ENCODE measurements at regions not wholly inside any gene's neighbourhood (a gene's known extent, or its start where the extent isn't known, plus 50 kb on each side); places are given as distances from the start of the nearest gene placed in this dataset.
A peak's percentile ranks its signal among the peaks of the same experiment; 100 is the strongest.
"Not testable (repeated sequence)": the region's sequence is repeated elsewhere in the genome, so short reads cannot be mapped to it uniquely, and the experiment has no call there.

DNA sequence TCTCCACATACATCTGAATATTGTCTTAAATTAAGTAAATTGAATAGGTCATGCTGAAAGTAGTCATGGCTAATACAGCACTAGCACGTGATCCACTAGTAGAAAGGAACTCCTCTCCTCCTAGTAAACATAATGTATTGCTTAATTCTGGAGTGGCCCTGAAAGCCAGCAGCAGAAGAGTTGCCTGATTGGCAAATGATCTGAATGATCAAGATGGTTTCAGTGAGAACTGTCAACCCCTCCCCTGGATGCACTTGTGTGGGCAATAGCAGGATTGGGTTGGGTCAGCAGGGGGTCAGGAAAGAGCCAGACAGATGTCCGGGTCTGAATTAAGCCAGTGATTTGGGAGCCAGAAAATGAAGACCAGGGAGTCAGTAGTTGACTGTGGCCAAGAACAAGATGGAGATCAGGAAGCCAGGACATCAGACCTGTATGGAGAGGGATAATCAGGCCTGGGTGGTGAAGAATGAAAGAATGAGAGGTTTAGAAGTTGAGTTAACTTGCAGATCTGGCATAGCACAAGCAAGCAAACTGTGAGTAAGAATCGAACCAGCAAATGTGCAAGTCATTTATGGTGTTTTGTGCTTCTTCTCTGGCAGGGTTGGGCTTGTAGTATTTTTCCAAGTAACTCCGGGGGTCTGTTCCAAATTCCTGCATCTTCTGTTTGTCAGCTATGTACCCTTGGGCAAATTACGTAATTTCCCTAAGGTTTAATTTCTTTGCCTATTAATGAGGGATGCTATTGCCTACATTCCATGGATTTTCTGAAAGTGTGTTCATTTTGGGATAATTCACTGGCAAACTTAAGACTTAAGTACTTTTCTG lies 304.9 kb downstream of the CD109 start:
- peak; percentile 67 for DNase-seq (ENCODE audit: low read depth)
- H3K4me3 ChIP-seq (ENCODE audit: low read length) = no peak overlapping the region
- TF ChIP-seq, protein P1, sequence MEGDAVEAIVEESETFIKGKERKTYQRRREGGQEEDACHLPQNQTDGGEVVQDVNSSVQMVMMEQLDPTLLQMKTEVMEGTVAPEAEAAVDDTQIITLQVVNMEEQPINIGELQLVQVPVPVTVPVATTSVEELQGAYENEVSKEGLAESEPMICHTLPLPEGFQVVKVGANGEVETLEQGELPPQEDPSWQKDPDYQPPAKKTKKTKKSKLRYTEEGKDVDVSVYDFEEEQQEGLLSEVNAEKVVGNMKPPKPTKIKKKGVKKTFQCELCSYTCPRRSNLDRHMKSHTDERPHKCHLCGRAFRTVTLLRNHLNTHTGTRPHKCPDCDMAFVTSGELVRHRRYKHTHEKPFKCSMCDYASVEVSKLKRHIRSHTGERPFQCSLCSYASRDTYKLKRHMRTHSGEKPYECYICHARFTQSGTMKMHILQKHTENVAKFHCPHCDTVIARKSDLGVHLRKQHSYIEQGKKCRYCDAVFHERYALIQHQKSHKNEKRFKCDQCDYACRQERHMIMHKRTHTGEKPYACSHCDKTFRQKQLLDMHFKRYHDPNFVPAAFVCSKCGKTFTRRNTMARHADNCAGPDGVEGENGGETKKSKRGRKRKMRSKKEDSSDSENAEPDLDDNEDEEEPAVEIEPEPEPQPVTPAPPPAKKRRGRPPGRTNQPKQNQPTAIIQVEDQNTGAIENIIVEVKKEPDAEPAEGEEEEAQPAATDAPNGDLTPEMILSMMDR (conservative IDR thresholded peaks at IDR 0.05; ENCODE audit: low read length) = no peak

- DNase-seq (ENCODE audit: low read depth); H3K4me3 ChIP-seq (ENCODE audit: low read length): not testable (repeated sequence)
These were observed 294.7 kb downstream of the CD109 start for GRCh38 chr6:73990609-73991238.

GRCh38 chr6:73989428-73989827 lies 293.4 kb downstream of the CD109 start:
- H3K4me3 ChIP-seq (ENCODE audit: low read length) = no peak overlapping the region
- no peak for DNase-seq (ENCODE audit: low read depth)
- TF ChIP-seq, protein P1 (conservative IDR thresholded peaks at IDR 0.05; ENCODE audit: low read length) = no peak

DNA sequence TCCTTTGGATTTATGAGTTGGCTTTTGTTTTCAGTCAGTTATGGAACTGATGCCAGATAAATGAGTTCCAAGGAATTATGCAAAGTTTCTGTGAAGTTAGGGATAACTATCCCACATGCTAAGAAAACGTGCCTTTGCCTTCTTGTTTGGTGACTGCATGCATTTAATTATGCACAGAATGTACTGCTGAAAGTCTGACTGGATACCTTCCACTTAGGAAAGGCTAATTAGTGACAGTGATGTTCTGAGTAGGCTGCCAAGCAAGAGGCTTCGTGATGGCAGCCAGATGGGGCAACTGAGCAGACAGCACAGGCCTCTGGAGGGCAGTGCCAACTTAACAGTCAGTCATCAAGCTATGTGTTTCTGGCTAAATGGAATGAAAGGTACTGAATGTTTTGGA lies 289.9 kb downstream of the CD109 start:
- DNase-seq (ENCODE audit: low read depth) = peak; percentile 100
- TF ChIP-seq, protein P1 (conservative IDR thresholded peaks at IDR 0.05; ENCODE audit: low read length) = peak; percentile 60
- no peak overlapping the region for H3K4me3 ChIP-seq (ENCODE audit: low read length)

- peak; percentile 95 for DNase-seq (ENCODE audit: low read depth)
- TF ChIP-seq, protein P1 (conservative IDR thresholded peaks at IDR 0.05; ENCODE audit: low read length) = no peak
- no peak overlapping the region for H3K4me3 ChIP-seq (ENCODE audit: low read length)
These were observed 288.7 kb downstream of the CD109 start for GRCh38 chr6:73984571-73985210.

- peak; percentile 97 for DNase-seq (ENCODE audit: low read depth)
- H3K4me3 ChIP-seq (ENCODE audit: low read length) = no peak overlapping the region
- TF ChIP-seq, protein P1 (conservative IDR thresholded peaks at IDR 0.05; ENCODE audit: low read length) = no peak
These were observed 287.4 kb downstream of the CD109 start for GRCh38 chr6:73983367-73983766.

GRCh38 chr6:73980096-73980495 lies 284.1 kb downstream of the CD109 start:
- H3K4me3 ChIP-seq (ENCODE audit: low read length) = no peak overlapping the region
- peak; percentile 14 for DNase-seq (ENCODE audit: low read depth)
- TF ChIP-seq, protein P1 (conservative IDR thresholded peaks at IDR 0.05; ENCODE audit: low read length) = no peak

Data from AG10803 (cell line).